IPS-15b (cell line): ENCODE measurements at regions not wholly inside any gene's neighbourhood (a gene's known extent, or its start where the extent isn't known, plus 50 kb on each side); places are given as distances from the start of the nearest gene placed in this dataset.
"Not testable (repeated sequence)": the region's sequence is repeated elsewhere in the genome, so short reads cannot be mapped to it uniquely, and the experiment has no call there.

Experiments
- H3K27me3 ChIP-seq: one replicate; pipeline ENCODE4 v1.6.1; 2013; ENCODE audit warnings: low read length; ENCODE audit not compliant: control insufficient read depth, insufficient read depth
- H3K36me3 ChIP-seq: one replicate; pipeline ENCODE4 v1.6.1; 2013; ENCODE audit warnings: low read length; ENCODE audit not compliant: control insufficient read depth, insufficient read depth
- H3K4me1 ChIP-seq: one replicate; pipeline ENCODE4 v1.6.1; 2013; ENCODE audit warnings: mild to moderate bottlenecking, low read length; ENCODE audit not compliant: control insufficient read depth, insufficient read depth
- H3K4me3 ChIP-seq: one replicate; pipeline ENCODE4 v1.5.1; 2013; ENCODE audit warnings: low read depth, low read length
- H3K9ac ChIP-seq: one replicate; pipeline ENCODE4 v1.6.1; 2013; ENCODE audit warnings: low read depth, mild to moderate bottlenecking, low read length
- H3K9me3 ChIP-seq: one replicate; pipeline ENCODE4 v1.6.1; 2013; ENCODE audit warnings: mild to moderate bottlenecking, low read length; ENCODE audit not compliant: control insufficient read depth, insufficient read depth

GRCh38 chr4:186823989-186824388 lies 100.3 kb upstream of the FAT1 start:
- peaks cover 4% of the 10 kb centered on the region for H3K4me1 ChIP-seq
- H3K9ac ChIP-seq = no peak overlapping the region
- no peaks in the 10 kb centered on the region for H3K9me3 ChIP-seq
- H3K36me3 ChIP-seq = no peaks in the 10 kb centered on the region
- no peaks in the 10 kb centered on the region for H3K27me3 ChIP-seq
- no peak overlapping the region for H3K4me3 ChIP-seq

GRCh38 chr4:186825069-186825468 lies 101.4 kb upstream of the FAT1 start:
- H3K36me3 ChIP-seq = no peaks in the 10 kb centered on the region
- H3K4me1 ChIP-seq = peaks cover 4% of the 10 kb centered on the region
- no peaks in the 10 kb centered on the region for H3K27me3 ChIP-seq
- H3K4me3 ChIP-seq = no peak overlapping the region
- no peaks in the 10 kb centered on the region for H3K9me3 ChIP-seq
- H3K9ac ChIP-seq = no peak overlapping the region

- Histone ChIP-seq H3K36me3 (no peaks in the 10 kb centered on the region), H3K9me3 (no peaks in the 10 kb centered on the region), H3K27me3 (no peaks in the 10 kb centered on the region), H3K4me1 (peaks cover 4% of the 10 kb centered on the region), H3K9ac (no peak overlapping the region), H3K4me3 (no peak overlapping the region)
Observed at GRCh38 chr4:186826006-186826405, 102.3 kb upstream of the FAT1 start.

- Histone ChIP-seq H3K4me1 (peaks cover 4% of the 10 kb centered on the region), H3K36me3 (no peaks in the 10 kb centered on the region), H3K9me3 (no peaks in the 10 kb centered on the region), H3K27me3 (no peaks in the 10 kb centered on the region), H3K9ac (no peak overlapping the region), H3K4me3 (no peak overlapping the region)
Observed at GRCh38 chr4:186826846-186827533, 103.3 kb upstream of the FAT1 start.

- Histone ChIP-seq H3K9ac (no peak overlapping the region), H3K4me1 (peaks cover 4% of the 10 kb centered on the region), H3K4me3 (no peak overlapping the region), H3K27me3 (no peaks in the 10 kb centered on the region), H3K9me3 (no peaks in the 10 kb centered on the region), H3K36me3 (no peaks in the 10 kb centered on the region)
Observed at GRCh38 chr4:186827534-186827897, 103.9 kb upstream of the FAT1 start.

GRCh38 chr4:186829097-186829496 lies 105.4 kb upstream of the FAT1 start:
- no peaks in the 10 kb centered on the region for H3K36me3 ChIP-seq
- H3K4me1 ChIP-seq = peaks cover 3% of the 10 kb centered on the region
- no peak overlapping the region for H3K4me3 ChIP-seq
- no peaks in the 10 kb centered on the region for H3K27me3 ChIP-seq
- no peak overlapping the region for H3K9ac ChIP-seq
- H3K9me3 ChIP-seq = no peaks in the 10 kb centered on the region

GRCh38 chr4:186829740-186830449 lies 106.2 kb upstream of the FAT1 start:
- Histone ChIP-seq H3K9ac (no peak overlapping the region), H3K27me3 (no peaks in the 10 kb centered on the region), H3K4me1 (no peaks in the 10 kb centered on the region), H3K36me3 (no peaks in the 10 kb centered on the region), H3K9me3 (no peaks in the 10 kb centered on the region), H3K4me3 (no peak overlapping the region)

GRCh38 chr4:186831574-186831973 lies 107.9 kb upstream of the FAT1 start:
- Histone ChIP-seq H3K27me3 (no peaks in the 10 kb centered on the region), H3K36me3 (no peaks in the 10 kb centered on the region), H3K4me3 (no peak overlapping the region), H3K9me3 (no peaks in the 10 kb centered on the region), H3K9ac (no peak overlapping the region), H3K4me1 (no peaks in the 10 kb centered on the region)

- H3K9me3 ChIP-seq = no peaks in the 10 kb centered on the region
- H3K9ac ChIP-seq = no peak overlapping the region
- no peaks in the 10 kb centered on the region for H3K36me3 ChIP-seq
- H3K4me3 ChIP-seq = no peak overlapping the region
- no peaks in the 10 kb centered on the region for H3K4me1 ChIP-seq
- H3K27me3 ChIP-seq = no peaks in the 10 kb centered on the region
Observed at GRCh38 chr4:186832906-186833305, 109.2 kb upstream of the FAT1 start.

GRCh38 chr4:186837463-186837862 lies 113.8 kb upstream of the FAT1 start:
- not testable (repeated sequence) for H3K9ac ChIP-seq, H3K4me1 ChIP-seq, H3K36me3 ChIP-seq, H3K9me3 ChIP-seq, H3K27me3 ChIP-seq, H3K4me3 ChIP-seq

GRCh38 chr4:186838295-186838694 lies 114.6 kb upstream of the FAT1 start:
- H3K4me3 ChIP-seq = no peak overlapping the region

More at GRCh38 chr4:186838295-186838694, 114.6 kb upstream of the FAT1 start:
- H3K9me3 ChIP-seq = no peaks in the 10 kb centered on the region
- no peak overlapping the region for H3K9ac ChIP-seq
- no peaks in the 10 kb centered on the region for H3K4me1 ChIP-seq
- no peaks in the 10 kb centered on the region for H3K36me3 ChIP-seq
- no peaks in the 10 kb centered on the region for H3K27me3 ChIP-seq
